Keratinocyte (primary cell): ENCODE measurements at regions not wholly inside any gene's neighbourhood (a gene's known extent, or its start where the extent isn't known, plus 50 kb on each side); places are given as distances from the start of the nearest gene placed in this dataset.

Experiments
- DNase-seq: peaks from one replicate; pipeline ENCODE4 v3.0.0-alpha.2; 2011; ENCODE audit warnings: low read depth, missing footprints, low spot score
- FAIRE-seq: peaks from 2 replicates; lab custom pipeline; 2011; peaks lifted over from hg19 to GRCh38; lab: Jason Lieb, UNC
- H2AFZ ChIP-seq: 2 replicates; pipeline ENCODE4 v1.6.0; 2012; ENCODE audit warnings: low read length, control low read depth, inconsistent platforms; ENCODE audit not compliant: control insufficient read depth
- H3K27ac ChIP-seq: 2 replicates; pipeline ENCODE4 v1.5.1; 2011; ENCODE audit warnings: low read length; ENCODE audit not compliant: control insufficient read depth, insufficient read depth
- H3K27me3 ChIP-seq: 3 replicates; pipeline ENCODE4 v1.6.0; 2011; ENCODE audit warnings: low read length; ENCODE audit not compliant: control insufficient read depth, insufficient read depth; ENCODE audit errors: extremely low read depth
- H3K36me3 ChIP-seq, 2 experiments: 2 replicates in 1 of 2; 3 replicates in 1 of 2; pipeline ENCODE4 v1.5.1; 2011; ENCODE audit warnings: low read length in 2 of 2, mild to moderate bottlenecking in 1 of 2; ENCODE audit not compliant: control insufficient read depth in 2 of 2, insufficient read depth in 2 of 2; ENCODE audit errors: extremely low read depth in 1 of 2
- H3K4me1 ChIP-seq: 3 replicates; pipeline ENCODE4 v1.5.1; 2011; ENCODE audit warnings: low read length; ENCODE audit not compliant: control insufficient read depth, insufficient read depth; ENCODE audit errors: extremely low read depth
- H3K4me2 ChIP-seq: 3 replicates; pipeline ENCODE4 v1.6.0; 2011; ENCODE audit warnings: low read depth, low read length; ENCODE audit not compliant: control insufficient read depth, insufficient read depth; ENCODE audit errors: extremely low read depth
- H3K4me3 ChIP-seq, 3 experiments: fragments of 200-600 bp in 1 of 3; sonication (generic) in 1 of 3; 2 replicates in 2 of 3; 3 replicates in 1 of 3; pipeline ENCODE4 v1.5.1; 2011 to 2016; ENCODE audit warnings: low read length in 3 of 3, mild to moderate bottlenecking in 3 of 3, control low read depth in 2 of 3, inconsistent platforms in 1 of 3, low read depth in 1 of 3, mixed read lengths in 1 of 3, mixed run types in 1 of 3, moderate library complexity in 1 of 3; ENCODE audit not compliant: control insufficient read depth in 2 of 3, insufficient read depth in 2 of 3; ENCODE audit errors: extremely low read depth in 1 of 3
- H3K79me2 ChIP-seq: 2 replicates; pipeline ENCODE4 v1.6.0; 2012; ENCODE audit warnings: low read length; ENCODE audit not compliant: control insufficient read depth, insufficient read depth
- H3K9ac ChIP-seq: 3 replicates; pipeline ENCODE4 v1.6.0; 2011; ENCODE audit warnings: low read length; ENCODE audit not compliant: control insufficient read depth, insufficient read depth; ENCODE audit errors: extremely low read depth
- H3K9me1 ChIP-seq: 3 replicates; pipeline ENCODE4 v1.6.0; 2011; ENCODE audit warnings: low read length; ENCODE audit not compliant: control insufficient read depth, insufficient read depth; ENCODE audit errors: extremely low read depth
- H3K9me3 ChIP-seq: 2 replicates; pipeline ENCODE4 v1.5.1; 2012; ENCODE audit warnings: low read depth, low read length; ENCODE audit not compliant: control insufficient read depth
- H4K20me1 ChIP-seq: 3 replicates; pipeline ENCODE4 v1.6.0; 2011; ENCODE audit warnings: low read length; ENCODE audit not compliant: control insufficient read depth, insufficient read depth; ENCODE audit errors: extremely low read depth
- EZH2 ChIP-seq: IDR thresholded peaks from one replicate; pipeline ENCODE4 v1.6.1; 2012; ENCODE audit warnings: inconsistent platforms, mild to moderate bottlenecking, low read length, moderate library complexity
- dilution Hi-C: fragments of 300-500 bp; cut with MboI; formaldehyde crosslinking; loops from one replicate; pipeline ENCODE4 v1.7.0; 2020; ENCODE audit warnings: low sequenced_read_pairs; ENCODE audit not compliant: extremely low pct_ligation_motif_present
- TF ChIP-seq, protein P1 (sequence below), 3 experiments: IDR thresholded peaks in 1 of 3; conservative IDR thresholded peaks in 1 of 3; optimal IDR thresholded peaks in 1 of 3; 2 replicates in 2 of 3; 3 replicates in 1 of 3; pipeline versions ENCODE3 to v1.5.1; 2011; ENCODE audit warnings: low read length in 3 of 3, mild to moderate bottlenecking in 3 of 3, moderate library complexity in 2 of 3, control low read depth in 1 of 3, inconsistent platforms in 1 of 3; ENCODE audit not compliant: insufficient read depth in 2 of 3; ENCODE audit errors: extremely low read depth in 1 of 3

DNA sequence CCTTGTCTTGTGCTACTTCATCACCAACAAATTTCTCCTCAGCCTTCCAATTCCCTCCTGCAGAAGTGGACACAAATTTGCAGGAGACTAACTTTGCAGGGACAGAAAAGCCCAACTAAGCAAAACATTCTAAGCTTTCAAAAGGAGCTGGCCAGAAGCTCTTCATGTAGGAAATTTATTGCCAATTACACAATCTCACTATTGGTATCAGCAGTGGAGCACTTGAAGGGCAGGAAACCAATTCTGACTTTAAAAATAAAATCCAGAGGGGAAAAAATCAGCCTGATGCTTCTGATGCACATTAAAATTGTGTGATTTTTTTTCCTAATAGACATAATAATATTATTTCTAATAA, 193.3 kb downstream of the LY86 start:
- DNase-seq, result no peak
- TF ChIP-seq EZH2, result no peak
- TF ChIP-seq, protein P1, sequence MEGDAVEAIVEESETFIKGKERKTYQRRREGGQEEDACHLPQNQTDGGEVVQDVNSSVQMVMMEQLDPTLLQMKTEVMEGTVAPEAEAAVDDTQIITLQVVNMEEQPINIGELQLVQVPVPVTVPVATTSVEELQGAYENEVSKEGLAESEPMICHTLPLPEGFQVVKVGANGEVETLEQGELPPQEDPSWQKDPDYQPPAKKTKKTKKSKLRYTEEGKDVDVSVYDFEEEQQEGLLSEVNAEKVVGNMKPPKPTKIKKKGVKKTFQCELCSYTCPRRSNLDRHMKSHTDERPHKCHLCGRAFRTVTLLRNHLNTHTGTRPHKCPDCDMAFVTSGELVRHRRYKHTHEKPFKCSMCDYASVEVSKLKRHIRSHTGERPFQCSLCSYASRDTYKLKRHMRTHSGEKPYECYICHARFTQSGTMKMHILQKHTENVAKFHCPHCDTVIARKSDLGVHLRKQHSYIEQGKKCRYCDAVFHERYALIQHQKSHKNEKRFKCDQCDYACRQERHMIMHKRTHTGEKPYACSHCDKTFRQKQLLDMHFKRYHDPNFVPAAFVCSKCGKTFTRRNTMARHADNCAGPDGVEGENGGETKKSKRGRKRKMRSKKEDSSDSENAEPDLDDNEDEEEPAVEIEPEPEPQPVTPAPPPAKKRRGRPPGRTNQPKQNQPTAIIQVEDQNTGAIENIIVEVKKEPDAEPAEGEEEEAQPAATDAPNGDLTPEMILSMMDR (optimal IDR thresholded peaks at IDR 0.05 in 1 of 3, IDR thresholded peaks at IDR 0.05 in 1 of 3, conservative IDR thresholded peaks at IDR 0.05 in 1 of 3; ENCODE audit: extremely low read depth in 1 of 3, insufficient read depth in 2 of 3, low read length in 3 of 3), result no peak
- Histone ChIP-seq H3K4me2 (no peak overlapping the region), H3K79me2 (no peaks in the 10 kb centered on the region), H3K9me1 (no peaks in the 10 kb centered on the region), H3K27me3 (no peaks in the 10 kb centered on the region), H2AFZ (no peak overlapping the region), H4K20me1 (no peaks in the 10 kb centered on the region), H3K4me3 (no peak overlapping the region), H3K9ac (no peak overlapping the region), H3K4me1 (peaks cover 18% of the 10 kb centered on the region), H3K27ac (no peak overlapping the region), H3K36me3 (no peaks in the 10 kb centered on the region), H3K9me3 (no peaks in the 10 kb centered on the region)
- dilution Hi-C loops, result no loop called here
- no peak for FAIRE-seq

DNA sequence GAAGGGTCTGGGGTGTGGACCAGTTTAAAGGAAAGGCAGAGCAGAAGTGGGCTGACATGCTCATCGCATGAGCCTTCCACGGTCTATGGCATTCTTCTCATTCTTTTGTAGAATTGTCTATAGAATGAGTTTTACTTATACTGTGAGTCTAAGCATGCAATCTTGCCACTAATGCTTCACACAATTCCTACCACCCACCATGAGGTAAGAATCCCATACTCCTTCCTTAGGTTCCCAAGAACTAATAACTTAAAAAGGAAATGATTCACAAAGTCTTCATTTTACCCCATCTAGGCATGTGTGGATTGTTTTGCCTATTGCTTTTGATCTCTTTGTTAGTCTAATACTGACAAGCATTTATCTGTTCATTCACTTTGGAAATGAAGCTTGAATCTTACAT, 195.2 kb downstream of the LY86 start:
- no peaks in the 10 kb centered on the region for H3K9me1 ChIP-seq
- H3K4me1 ChIP-seq, result peaks cover 22% of the 10 kb centered on the region
- no peaks in the 10 kb centered on the region for H3K9me3 ChIP-seq
- H3K4me3 ChIP-seq, result no peak overlapping the region
- H3K27me3 ChIP-seq, result no peaks in the 10 kb centered on the region
- FAIRE-seq, result no peak
- H3K9ac ChIP-seq, result no peak overlapping the region
- H3K4me2 ChIP-seq, result no peak overlapping the region
- H3K79me2 ChIP-seq, result no peaks in the 10 kb centered on the region
- TF ChIP-seq, protein P1 (optimal IDR thresholded peaks at IDR 0.05 in 1 of 3, IDR thresholded peaks at IDR 0.05 in 1 of 3, conservative IDR thresholded peaks at IDR 0.05 in 1 of 3; ENCODE audit: extremely low read depth in 1 of 3, insufficient read depth in 2 of 3, low read length in 3 of 3), result no peak
- TF ChIP-seq EZH2, result no peak
- dilution Hi-C loops, result no loop called here
- no peak for DNase-seq
- no peaks in the 10 kb centered on the region for H3K36me3 ChIP-seq
- H4K20me1 ChIP-seq, result no peaks in the 10 kb centered on the region
- H2AFZ ChIP-seq, result no peak overlapping the region
- H3K27ac ChIP-seq, result no peak overlapping the region
